ENCODE measurements at regions not wholly inside any gene's neighbourhood (a gene's known extent, or its start where the extent isn't known, plus 50 kb on each side); places are given as distances from the start of the nearest gene placed in this dataset.

GRCh38 chr14:87434011-87434410, 559.0 kb downstream of the GALC start:
- no peak for TF ChIP-seq CTCF (IDR thresholded peaks at IDR 0.05)
- TF ChIP-seq POLR2A (IDR thresholded peaks at IDR 0.05) = no peak
- no peak for TF ChIP-seq EP300 (IDR thresholded peaks at IDR 0.05)
